GM12874 (cell line): ENCODE measurements at regions not wholly inside any gene's neighbourhood (a gene's known extent, or its start where the extent isn't known, plus 50 kb on each side); places are given as distances from the start of the nearest gene placed in this dataset.

Experiments used
- CTCF ChIP-seq: IDR thresholded peaks from 2 replicates; pipeline ENCODE4 v1.5.1; 2011; ENCODE audit warnings: low read depth, mild to moderate bottlenecking, control low read depth, low read length, moderate library complexity; ENCODE audit not compliant: insufficient read depth

DNA sequence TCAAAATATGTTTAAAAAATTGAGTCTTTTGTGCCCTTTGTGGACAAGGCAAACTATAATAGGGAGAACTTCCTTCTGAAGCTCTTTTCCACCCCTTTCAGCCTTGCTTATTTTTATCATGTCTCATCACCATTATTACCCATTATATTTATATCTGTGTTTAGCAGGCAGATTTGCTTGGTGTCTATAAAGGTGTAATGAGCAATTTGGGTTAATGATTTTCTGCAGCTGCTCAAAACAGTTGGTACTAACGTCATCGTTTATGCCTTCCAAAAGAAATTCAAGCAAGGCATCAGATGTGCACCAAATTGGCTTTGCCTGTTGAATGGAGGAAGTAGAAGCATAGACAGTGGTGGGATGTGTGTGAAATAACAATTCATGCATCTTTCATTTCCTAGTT is 483.7 kb upstream of the SGO1 start:
- TF ChIP-seq CTCF = no peak

DNA sequence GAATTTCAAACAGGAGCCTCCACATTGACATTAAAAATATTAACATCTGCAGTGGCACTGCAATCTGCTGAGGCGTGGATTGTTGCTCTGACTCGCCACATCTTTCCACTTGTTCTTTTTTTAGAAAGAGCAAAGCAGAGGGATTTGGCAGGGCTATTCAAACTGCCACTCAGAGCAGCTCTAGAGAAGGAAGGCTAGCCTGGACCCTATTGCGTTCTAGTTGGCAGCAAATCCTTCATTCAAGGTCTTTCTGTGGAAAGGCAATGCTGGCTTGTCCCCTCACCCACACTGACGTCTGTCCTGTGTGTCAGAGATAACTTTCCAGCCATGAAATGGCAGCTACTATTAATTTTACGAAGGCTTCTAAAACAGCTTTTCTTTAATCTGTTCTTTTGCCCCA is 483.2 kb upstream of the SGO1 start:
- no peak for TF ChIP-seq CTCF

DNA sequence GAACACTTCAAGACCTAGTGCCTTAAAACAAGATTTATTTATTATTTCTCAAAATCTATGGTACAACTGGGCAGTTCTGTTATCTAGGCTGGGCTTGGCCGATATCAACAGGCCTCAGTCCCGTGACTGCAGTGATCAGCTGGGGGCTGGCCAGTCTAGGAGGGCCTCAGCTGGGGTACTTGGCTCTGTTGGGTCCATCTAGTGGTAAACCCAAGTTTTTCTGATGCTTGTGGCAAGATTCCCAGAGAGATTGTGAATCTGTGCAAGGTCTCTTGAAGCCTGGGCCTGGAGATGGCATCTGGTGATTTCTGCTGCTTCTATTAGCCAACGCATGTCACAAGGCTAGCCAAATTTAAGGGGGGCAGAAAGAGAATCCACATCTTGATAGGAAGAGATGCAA is 482.4 kb upstream of the SGO1 start:
- no peak for TF ChIP-seq CTCF

- no peak for TF ChIP-seq CTCF
Observed at GRCh38 chr3:20666091-20666490, 480.1 kb upstream of the SGO1 start.

DNA sequence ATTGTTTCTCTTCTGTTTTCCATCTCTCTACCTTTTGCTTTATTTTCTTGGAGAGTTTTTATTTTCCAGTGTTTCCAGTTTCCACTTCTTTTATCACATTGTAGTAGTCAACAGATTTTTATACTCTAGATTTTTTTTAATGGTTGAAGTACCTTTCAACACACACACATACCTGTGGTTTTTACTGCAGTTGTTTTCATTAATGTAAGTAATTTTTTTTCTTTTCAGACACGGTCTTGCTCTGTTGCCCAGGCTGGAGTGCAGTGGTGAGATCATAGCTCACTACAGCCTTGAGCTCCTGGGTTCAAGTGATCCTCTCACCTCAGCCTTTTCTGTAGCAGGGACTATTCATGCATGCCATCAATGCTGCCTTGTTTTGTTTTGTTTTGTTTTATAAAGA is 472.5 kb upstream of the SGO1 start:
- TF ChIP-seq CTCF = no peak

DNA sequence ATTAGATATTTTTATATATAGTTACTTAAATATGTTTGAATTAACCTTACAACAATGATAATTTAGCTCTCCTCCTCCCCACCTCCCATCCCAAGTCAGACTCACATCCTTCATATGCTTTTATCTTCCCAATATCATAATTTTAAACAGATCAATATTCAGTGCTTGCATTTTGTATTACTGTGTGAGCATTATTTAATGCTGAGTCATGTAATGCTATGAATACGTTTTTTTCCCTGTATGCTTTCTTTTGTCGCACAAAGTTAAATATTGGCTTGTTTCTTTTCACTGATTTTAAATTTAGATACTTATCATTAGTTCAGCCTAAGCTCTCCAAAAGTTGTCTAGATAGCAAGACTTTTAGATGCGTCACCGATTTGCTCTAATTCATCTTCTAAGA is 471.6 kb upstream of the SGO1 start:
- no peak for TF ChIP-seq CTCF

DNA sequence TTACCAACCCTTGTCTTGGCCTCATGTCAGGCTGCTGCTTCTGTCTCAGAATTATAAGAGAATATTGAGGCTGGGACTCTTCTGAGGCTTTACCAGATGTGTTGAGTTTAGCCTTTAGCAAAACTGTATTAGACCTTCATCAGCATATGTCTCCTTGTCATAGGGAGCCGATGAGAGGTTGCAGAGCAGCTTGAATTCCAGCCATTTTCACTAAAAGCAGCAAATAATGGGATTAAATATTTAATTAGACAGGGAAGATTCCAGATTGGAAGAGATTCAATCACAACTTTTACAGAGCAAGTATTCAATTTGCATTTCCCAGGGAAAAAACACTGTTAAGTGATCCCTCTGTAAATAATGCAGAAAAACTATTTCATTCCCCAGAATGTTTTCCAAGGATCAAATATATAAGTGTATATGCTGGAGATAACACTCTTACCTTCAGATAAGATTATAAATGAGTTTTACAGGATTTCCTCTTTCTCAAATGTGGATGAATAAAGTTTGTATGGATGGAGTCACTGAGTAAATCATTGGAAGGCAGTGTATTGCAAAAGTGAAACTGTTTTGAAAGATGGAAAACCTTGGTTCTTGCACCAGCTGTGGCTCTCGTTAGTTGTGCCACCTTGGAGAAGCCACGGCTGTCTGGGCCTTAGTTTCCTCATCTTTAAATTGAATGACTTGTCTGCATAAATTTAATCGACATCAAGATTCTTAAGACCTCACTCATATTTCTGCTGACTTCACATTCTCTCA is 466.4 kb upstream of the SGO1 start:
- no peak for TF ChIP-seq CTCF
